Glutamatergic neuron (in vitro differentiated cells): ENCODE measurements at regions not wholly inside any gene's neighbourhood (a gene's known extent, or its start where the extent isn't known, plus 50 kb on each side); places are given as distances from the start of the nearest gene placed in this dataset.
"Not testable (repeated sequence)": the region's sequence is repeated elsewhere in the genome, so short reads cannot be mapped to it uniquely, and the experiment has no call there.

Experiments used
- DNase-seq: peaks from one replicate; pipeline ENCODE4 v3.0.0; 2022
- H3K27ac Mint-ChIP-seq: one replicate; pipeline ENCODE4 v1.8.0; 2020; ENCODE audit warnings: mild to moderate bottlenecking, mixed read lengths, inconsistent platforms; ENCODE audit not compliant: unreplicated experiment
- H3K27me3 Mint-ChIP-seq: one replicate; pipeline ENCODE4 v1.8.0; 2020; ENCODE audit warnings: mild to moderate bottlenecking, moderate library complexity, mixed read lengths, inconsistent platforms; ENCODE audit not compliant: unreplicated experiment
- H3K36me3 Mint-ChIP-seq: one replicate; pipeline ENCODE4 v1.8.0; 2020; ENCODE audit warnings: mild to moderate bottlenecking, mixed read lengths, inconsistent platforms; ENCODE audit not compliant: unreplicated experiment
- H3K4me1 Mint-ChIP-seq: one replicate; pipeline ENCODE4 v1.8.0; 2020; ENCODE audit warnings: mild to moderate bottlenecking, low read depth, mixed read lengths, inconsistent platforms; ENCODE audit not compliant: unreplicated experiment
- H3K4me3 Mint-ChIP-seq: one replicate; pipeline ENCODE4 v1.8.0; 2020; ENCODE audit warnings: mild to moderate bottlenecking, mixed read lengths, inconsistent platforms; ENCODE audit not compliant: unreplicated experiment
- H3K9me3 Mint-ChIP-seq: one replicate; pipeline ENCODE4 v1.8.0; 2020; ENCODE audit warnings: mild to moderate bottlenecking, moderate library complexity, mixed read lengths, inconsistent platforms; ENCODE audit not compliant: unreplicated experiment
- CTCF ChIP-seq: fragments of 200-600 bp; sonication (generic); IDR thresholded peaks from one replicate; pipeline ENCODE4 v1.5.0; 2021; ENCODE audit not compliant: partially characterized antibody, unreplicated experiment

DNA sequence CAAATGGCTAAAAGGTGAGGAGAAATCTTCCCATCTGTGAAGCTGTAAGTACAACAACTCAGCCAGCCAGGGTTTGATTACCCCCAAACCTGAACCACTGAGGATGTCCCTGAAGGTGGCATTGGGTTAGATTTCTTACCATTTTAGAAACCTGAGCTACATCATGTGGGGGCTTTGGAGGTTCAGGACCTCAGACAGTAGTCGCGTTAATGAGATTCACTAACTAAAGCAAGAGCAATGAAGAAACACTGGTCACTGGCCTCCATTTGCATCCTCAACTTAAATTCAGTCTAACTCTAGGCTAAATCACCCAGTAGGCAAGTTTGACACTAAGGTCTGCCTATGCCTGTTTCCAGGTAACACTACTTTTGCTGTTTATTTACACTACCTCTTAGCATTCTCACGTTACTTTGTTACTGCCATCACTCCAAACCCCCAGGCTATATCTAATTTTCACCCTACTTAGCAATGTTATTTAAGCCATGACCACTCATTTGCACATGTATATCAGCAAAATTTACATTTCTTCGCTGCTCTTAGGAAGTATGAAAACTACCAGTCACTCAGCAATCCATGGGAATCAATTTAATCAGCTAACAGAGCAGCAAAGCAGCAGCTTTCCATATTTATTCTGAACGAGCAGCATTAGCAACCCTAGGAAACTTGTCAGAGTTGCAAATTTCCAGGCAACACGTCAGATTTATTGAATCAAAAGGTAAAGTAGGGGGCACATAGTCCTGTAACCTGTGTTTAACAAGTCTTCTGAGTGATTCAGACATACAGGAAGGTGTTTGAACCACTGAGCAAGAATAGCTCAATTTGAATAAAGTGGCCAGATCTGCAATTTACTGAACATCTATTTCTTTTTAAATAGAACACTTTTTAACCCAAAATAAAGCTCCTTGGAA is 788.4 kb upstream of the SORCS1 start:
- H3K4me3 Mint-ChIP-seq: no peak overlapping the region
- no peaks in the 10 kb centered on the region for H3K9me3 Mint-ChIP-seq
- peaks cover 4% of the 10 kb centered on the region for H3K36me3 Mint-ChIP-seq
- no peak for DNase-seq
- no peaks in the 10 kb centered on the region for H3K27me3 Mint-ChIP-seq
- no peak for TF ChIP-seq CTCF
- no peaks in the 10 kb centered on the region for H3K4me1 Mint-ChIP-seq
- no peak overlapping the region for H3K27ac Mint-ChIP-seq

DNA sequence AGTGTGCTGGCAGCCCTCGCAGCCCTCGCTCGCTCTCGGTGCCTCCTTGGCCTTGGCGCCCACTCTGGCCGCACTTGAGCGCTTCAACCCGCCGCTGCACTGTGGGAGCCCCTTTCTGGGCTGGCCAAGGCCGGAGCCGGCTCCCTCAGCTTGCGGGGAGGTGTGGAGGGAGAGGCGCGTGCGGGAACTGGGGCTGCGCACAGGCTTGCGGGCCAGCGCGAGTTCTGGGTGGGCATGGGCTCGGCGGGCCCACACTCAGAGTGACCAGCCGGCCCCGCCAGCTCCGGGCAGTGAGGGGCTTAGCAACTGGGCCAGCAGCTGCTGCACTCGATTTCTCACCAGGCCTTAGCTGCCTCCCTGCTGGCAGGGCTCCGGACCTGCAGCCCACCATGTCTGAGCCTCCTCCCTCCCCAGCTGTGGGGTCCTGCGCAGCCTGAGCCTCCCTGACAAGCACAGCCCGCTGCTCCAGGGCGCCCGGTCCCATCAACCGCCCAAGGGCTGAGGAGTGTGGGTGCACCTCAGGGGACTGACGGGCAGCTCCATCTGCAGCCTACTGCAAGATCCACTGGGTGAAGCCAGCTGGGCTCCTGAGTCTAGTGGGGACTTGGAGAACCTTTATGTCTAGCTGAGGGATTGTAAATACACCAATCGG is 786.0 kb upstream of the SORCS1 start:
- H3K27ac Mint-ChIP-seq, DNase-seq, H3K4me1 Mint-ChIP-seq, H3K36me3 Mint-ChIP-seq, H3K9me3 Mint-ChIP-seq, H3K27me3 Mint-ChIP-seq, H3K4me3 Mint-ChIP-seq: not testable (repeated sequence)

GRCh38 chr10:107942826-107943225 is 778.3 kb upstream of the SORCS1 start:
- H3K36me3 Mint-ChIP-seq: no peaks in the 10 kb centered on the region
- no peak overlapping the region for H3K27ac Mint-ChIP-seq

GRCh38 chr10:107933076-107933475 is 768.6 kb upstream of the SORCS1 start:
- no peaks in the 10 kb centered on the region for H3K4me1 Mint-ChIP-seq
- H3K9me3 Mint-ChIP-seq: no peaks in the 10 kb centered on the region
- no peaks in the 10 kb centered on the region for H3K27me3 Mint-ChIP-seq
- no peak overlapping the region for H3K4me3 Mint-ChIP-seq
- TF ChIP-seq CTCF: no peak
- DNase-seq: no peak
- H3K27ac Mint-ChIP-seq: no peak overlapping the region
- H3K36me3 Mint-ChIP-seq: no peaks in the 10 kb centered on the region

More at GRCh38 chr10:107942826-107943225, 778.3 kb upstream of the SORCS1 start:
- H3K9me3 Mint-ChIP-seq: no peaks in the 10 kb centered on the region
- no peak overlapping the region for H3K4me3 Mint-ChIP-seq
- H3K27me3 Mint-ChIP-seq: no peaks in the 10 kb centered on the region
- TF ChIP-seq CTCF: no peak
- no peaks in the 10 kb centered on the region for H3K4me1 Mint-ChIP-seq
- no peak for DNase-seq

GRCh38 chr10:107931808-107932207 is 767.3 kb upstream of the SORCS1 start:
- no peaks in the 10 kb centered on the region for H3K9me3 Mint-ChIP-seq
- no peak overlapping the region for H3K27ac Mint-ChIP-seq
- no peaks in the 10 kb centered on the region for H3K4me1 Mint-ChIP-seq
- no peaks in the 10 kb centered on the region for H3K36me3 Mint-ChIP-seq
- H3K4me3 Mint-ChIP-seq: no peak overlapping the region
- TF ChIP-seq CTCF: no peak
- no peak for DNase-seq
- H3K27me3 Mint-ChIP-seq: no peaks in the 10 kb centered on the region
